GM12873 (cell line): ENCODE measurements at regions not wholly inside any gene's neighbourhood (a gene's known extent, or its start where the extent isn't known, plus 50 kb on each side); places are given as distances from the start of the nearest gene placed in this dataset.

ENCODE experiments used
- TF ChIP-seq, protein P1 (sequence below): IDR thresholded peaks from 2 replicates; pipeline ENCODE4 v1.5.1; 2012; ENCODE audit warnings: low read depth, mild to moderate bottlenecking, moderate library complexity, low read length, control low read depth; ENCODE audit not compliant: insufficient read depth; ENCODE audit errors: missing control alignments

DNA sequence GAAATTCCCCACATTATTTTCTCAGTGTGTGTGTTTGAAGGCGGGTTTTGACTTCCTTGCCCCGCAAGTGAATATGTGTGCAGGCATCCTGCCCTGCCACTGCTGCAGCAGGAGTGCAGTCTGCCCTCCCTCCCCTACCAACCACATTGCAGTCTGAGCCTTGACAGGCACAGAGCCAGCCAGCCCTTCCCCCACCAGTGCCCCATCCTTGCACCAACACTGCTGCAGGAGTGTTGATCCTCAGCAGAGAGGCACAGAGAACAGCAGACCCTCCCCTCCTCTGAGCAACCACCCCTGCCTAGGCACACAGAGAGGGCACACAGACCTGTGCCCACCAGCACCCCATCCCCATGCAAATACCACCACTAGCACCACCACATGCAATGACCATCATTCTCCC, 683.0 kb upstream of the PKDCC start:
- TF ChIP-seq, protein P1, sequence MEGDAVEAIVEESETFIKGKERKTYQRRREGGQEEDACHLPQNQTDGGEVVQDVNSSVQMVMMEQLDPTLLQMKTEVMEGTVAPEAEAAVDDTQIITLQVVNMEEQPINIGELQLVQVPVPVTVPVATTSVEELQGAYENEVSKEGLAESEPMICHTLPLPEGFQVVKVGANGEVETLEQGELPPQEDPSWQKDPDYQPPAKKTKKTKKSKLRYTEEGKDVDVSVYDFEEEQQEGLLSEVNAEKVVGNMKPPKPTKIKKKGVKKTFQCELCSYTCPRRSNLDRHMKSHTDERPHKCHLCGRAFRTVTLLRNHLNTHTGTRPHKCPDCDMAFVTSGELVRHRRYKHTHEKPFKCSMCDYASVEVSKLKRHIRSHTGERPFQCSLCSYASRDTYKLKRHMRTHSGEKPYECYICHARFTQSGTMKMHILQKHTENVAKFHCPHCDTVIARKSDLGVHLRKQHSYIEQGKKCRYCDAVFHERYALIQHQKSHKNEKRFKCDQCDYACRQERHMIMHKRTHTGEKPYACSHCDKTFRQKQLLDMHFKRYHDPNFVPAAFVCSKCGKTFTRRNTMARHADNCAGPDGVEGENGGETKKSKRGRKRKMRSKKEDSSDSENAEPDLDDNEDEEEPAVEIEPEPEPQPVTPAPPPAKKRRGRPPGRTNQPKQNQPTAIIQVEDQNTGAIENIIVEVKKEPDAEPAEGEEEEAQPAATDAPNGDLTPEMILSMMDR = no peak

DNA sequence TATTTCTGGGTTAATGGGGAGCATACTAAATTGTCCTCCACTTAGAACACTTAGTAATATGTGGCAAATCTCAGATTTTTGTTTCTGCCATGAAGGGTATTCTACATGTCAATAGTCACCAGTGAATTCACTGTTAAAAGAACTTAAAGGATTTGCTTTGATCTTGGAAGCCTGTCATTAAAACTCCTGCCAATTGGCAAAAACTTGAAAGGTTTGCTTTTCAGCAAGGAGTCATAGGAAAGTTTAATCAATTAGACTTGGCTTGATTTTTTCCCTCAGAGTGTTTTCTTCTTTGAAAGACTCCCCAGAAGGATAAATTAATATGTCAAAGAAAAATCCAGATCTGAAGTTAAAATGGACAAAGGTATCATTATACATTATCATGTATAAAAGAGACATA, 671.9 kb upstream of the PKDCC start:
- TF ChIP-seq, protein P1 = no peak

DNA sequence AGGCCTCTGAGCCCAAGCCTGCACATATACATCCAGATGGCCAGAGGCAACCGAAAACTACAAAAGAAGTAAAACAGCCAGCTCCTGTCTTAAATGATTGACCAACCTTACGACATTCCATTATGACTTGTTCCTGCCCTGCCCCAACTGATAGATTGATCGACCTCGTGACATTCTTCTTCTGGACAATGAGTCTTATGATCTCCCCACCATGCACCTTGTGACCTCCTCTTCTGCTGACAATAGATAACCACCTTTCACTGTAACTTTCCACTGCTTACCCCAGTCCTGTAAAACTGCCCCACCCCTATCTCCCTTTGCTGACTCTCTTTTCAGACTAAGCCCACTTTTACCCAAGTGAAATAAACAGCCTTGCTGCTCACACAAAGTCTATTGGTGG, 670.0 kb upstream of the PKDCC start:
- TF ChIP-seq, protein P1 = no peak

DNA sequence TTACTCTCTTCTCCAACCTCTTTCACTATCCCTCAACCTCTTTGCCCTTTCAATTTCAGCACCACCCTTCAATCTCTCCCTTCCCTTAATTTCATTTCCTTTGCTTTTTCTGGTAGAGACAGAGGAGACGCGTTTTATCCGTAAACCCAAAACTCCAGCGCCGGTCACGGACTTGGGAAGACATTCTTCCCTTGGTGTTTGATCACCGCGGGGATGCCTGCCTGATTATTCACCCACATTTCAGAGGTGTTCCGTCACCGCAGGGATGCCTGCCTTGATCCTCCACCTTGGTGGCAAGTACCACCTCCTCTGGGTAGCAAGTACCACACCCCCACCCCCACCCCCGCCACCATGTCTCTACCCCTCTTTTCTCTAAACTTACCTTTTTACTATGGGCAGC, 669.4 kb upstream of the PKDCC start:
- TF ChIP-seq, protein P1 = no peak

DNA sequence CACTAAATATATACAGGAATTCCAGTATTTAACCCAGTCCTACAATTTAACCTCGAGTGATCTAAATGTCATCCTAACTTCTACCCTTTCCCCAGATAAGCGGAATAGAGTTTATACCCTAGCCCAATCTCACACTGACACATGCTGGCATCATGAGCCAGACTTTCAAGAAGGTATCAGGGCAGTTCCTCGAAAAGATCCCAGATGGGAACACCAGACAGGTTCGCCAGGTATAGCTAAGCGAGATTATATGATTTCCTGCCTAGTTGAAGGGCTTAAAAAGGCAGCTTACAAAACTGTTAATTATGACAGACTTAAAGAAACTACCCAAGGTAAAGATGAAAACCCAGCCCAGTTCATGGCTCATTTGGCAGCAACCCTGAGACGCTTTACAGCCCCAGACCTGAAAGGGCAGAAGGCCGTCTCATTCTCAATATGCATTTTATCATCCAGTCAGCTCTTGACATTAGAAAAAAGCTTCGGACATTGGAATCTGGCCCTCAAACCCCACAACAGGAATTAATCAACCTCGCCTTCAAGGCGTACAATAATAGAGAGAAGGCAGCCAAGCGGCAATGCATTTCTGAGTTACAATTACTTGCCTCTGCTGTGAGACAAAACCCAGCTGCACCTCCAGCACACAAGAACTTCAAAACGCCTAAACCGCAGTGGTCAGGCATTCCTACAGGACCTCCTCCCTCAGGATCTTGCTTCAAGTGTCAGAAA, 668.2 kb upstream of the PKDCC start:
- TF ChIP-seq, protein P1 = no peak

DNA sequence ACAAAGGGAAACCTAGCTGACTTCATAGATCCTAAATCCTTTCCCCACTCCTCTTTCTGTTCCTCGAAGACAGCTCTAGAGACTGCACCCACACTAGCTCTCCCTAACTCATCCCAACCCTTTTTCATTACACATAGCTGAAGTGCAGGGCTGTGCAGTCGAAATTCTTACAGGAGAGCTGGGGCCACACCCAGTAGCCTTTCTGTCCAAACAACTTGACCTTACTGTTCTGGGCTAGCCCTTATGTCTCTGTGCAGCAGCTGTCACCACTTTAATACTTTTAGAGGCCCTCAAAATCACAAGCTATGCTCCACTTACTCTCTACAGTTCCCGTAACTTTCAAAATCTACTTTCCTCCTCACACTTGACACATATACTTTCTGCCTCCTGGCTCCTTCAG, 666.1 kb upstream of the PKDCC start:
- TF ChIP-seq, protein P1 = no peak

DNA sequence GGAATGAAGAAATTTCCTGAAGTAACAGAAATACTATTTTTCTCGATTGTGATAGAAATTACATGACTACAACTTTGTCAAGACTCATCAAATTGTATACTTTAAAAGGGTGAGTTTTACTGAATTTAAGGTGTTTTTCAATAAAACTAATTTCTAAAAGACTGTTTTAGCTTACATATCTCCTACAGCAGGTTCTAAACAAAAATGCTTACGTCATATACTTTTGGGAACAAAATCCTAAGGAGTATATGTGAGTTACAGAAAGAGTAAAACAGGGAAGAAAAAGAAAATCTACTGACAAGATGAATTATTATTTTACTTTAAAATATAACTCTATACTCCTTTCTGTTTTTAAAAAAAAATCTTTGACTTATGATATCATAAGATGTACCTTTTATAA, 660.3 kb upstream of the PKDCC start:
- TF ChIP-seq, protein P1 = no peak
